ENCODE measurements at regions not wholly inside any gene's neighbourhood (a gene's known extent, or its start where the extent isn't known, plus 50 kb on each side); places are given as distances from the start of the nearest gene placed in this dataset.
A peak's percentile ranks its signal among the peaks of the same experiment; 100 is the strongest.

- no peak for DNase-seq (ENCODE audit: extremely low read depth, low read depth)
- H3K4me3 ChIP-seq (replicated peaks; ENCODE audit: low read depth, low read length): no peak overlapping the region
- no peak for TF ChIP-seq CTCF (IDR thresholded peaks at IDR 0.05; ENCODE audit: low read depth, low read length, missing control alignments)
These were observed 89.1 kb upstream of the TAB2 start for GRCh38 chr6:149228311-149228955.

- TF ChIP-seq CTCF (IDR thresholded peaks at IDR 0.05; ENCODE audit: low read depth, low read length, missing control alignments): no peak
- no peak for DNase-seq (ENCODE audit: extremely low read depth, low read depth)
- H3K4me3 ChIP-seq (replicated peaks; ENCODE audit: low read depth, low read length): no peak overlapping the region
These were observed 88.4 kb upstream of the TAB2 start for GRCh38 chr6:149229096-149229495.

GRCh38 chr6:149230712-149231460, 86.6 kb upstream of the TAB2 start:
- H3K4me3 ChIP-seq (replicated peaks; ENCODE audit: low read depth, low read length): no peak overlapping the region
- no peak for TF ChIP-seq CTCF (IDR thresholded peaks at IDR 0.05; ENCODE audit: low read depth, low read length, missing control alignments)
- DNase-seq (ENCODE audit: extremely low read depth, low read depth): no peak

GRCh38 chr6:149231778-149232177, 85.7 kb upstream of the TAB2 start:
- no peak overlapping the region for H3K4me3 ChIP-seq (replicated peaks; ENCODE audit: low read depth, low read length)
- no peak for DNase-seq (ENCODE audit: extremely low read depth, low read depth)
- TF ChIP-seq CTCF (IDR thresholded peaks at IDR 0.05; ENCODE audit: low read depth, low read length, missing control alignments): no peak

GRCh38 chr6:149233056-149233715, 84.3 kb upstream of the TAB2 start:
- peak; percentile 87 for DNase-seq (ENCODE audit: extremely low read depth, low read depth)
- no peak for TF ChIP-seq CTCF (IDR thresholded peaks at IDR 0.05; ENCODE audit: low read depth, low read length, missing control alignments)
- H3K4me3 ChIP-seq (replicated peaks; ENCODE audit: low read depth, low read length): no peak overlapping the region

DNA sequence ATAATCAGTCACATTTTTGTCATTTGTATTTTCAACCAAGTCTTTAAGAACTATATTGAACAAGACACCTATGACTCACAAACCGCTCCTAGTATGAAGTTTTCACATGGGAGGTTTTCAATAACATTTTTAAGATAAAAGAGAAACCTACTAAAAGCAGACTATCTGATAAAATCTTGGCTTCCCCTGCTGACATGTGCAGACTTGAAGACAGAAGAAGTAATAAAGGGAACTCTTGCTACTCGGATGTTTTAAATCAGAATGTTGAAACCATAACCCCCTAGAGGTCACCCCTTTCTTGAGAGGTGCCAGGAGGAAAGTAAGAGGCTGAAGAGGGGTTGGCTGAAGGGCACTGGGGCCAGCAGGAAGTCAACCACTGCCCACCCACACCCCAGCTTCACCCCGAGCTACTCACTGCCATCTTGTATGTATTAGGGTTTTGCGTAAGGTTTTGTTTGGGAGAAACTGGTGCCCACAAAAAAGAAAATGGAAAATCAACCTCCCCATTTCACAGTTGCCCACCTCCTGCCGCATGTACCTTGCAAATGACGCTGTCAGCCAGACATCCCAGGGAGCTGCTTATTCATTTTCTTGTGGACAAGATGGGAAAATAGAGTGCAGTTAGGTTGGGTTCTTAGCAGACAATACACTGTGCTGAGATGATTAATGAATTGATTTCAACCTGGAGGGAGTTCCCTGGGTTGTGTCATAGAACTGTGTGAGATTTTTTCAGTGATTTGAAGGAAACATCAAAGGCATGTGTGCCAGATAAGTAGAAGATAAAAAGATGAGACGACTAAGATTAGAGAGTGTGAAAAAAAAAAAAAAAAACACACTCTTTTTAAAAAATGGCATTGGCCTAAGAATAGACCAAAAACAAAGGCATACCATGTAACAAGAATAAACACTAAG, 83.2 kb upstream of the TAB2 start:
- TF ChIP-seq CTCF (IDR thresholded peaks at IDR 0.05; ENCODE audit: low read depth, low read length, missing control alignments): no peak
- no peak for DNase-seq (ENCODE audit: extremely low read depth, low read depth)
- no peak overlapping the region for H3K4me3 ChIP-seq (replicated peaks; ENCODE audit: low read depth, low read length)
